PC-9 (cell line): ENCODE measurements at regions not wholly inside any gene's neighbourhood (a gene's known extent, or its start where the extent isn't known, plus 50 kb on each side); places are given as distances from the start of the nearest gene placed in this dataset.

ENCODE experiments used
- EZH2 ChIP-seq: fragments of 200-600 bp; sonication (generic); IDR thresholded peaks from 2 replicates; pipeline ENCODE4 v1.8.0; 2017; ENCODE audit warnings: antibody characterized with exemption, low read depth
- TF ChIP-seq, protein P1 (sequence below): fragments of 200-600 bp; sonication (generic); conservative IDR thresholded peaks from 2 replicates; pipeline ENCODE4 v1.6.1; 2017; ENCODE audit warnings: mixed run types, antibody characterized with exemption, mild to moderate bottlenecking, moderate library complexity

DNA sequence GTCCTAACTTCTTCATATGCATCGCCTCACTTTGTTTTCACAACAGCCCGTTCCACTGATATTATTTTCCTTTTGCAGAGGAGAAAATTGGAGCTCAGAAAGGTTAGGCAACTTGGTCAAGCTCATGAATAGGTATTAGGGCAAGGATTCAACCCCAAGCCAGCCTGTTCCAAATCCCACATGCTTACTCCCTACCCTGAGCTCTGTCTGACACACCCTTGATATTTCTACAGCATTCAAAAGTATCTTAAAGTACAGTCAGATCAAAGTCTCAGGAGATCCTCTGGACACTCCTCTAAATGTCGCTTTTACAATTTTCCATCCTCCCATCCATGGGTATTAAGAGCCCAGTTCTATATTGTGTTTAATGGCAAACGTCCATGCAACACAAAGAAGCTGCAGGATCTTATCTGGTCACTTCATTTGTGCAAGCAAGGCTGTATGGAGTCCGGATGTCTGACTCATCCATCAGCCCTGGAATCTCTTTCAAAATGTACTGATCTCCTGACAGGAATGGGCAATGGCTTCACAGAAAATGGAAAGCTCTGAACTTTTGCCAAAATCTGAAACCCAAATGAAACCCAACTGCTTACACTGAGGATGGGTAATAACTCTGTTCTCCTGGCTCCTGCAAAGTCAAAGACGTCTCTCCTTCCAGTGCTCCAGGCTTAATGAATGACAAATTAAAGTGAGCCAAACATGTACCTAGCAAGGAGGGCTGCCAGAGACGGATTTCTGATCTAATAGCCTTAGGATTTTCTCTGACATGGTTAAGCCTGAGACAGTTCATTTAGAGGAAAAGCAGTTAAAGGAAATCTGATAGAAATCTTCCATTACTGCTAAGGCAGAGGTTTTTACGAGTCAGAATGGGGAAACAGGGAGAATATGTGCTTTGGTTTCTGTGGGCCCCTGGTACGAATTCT, 230.9 kb upstream of the RORA start:
- TF ChIP-seq, protein P1, sequence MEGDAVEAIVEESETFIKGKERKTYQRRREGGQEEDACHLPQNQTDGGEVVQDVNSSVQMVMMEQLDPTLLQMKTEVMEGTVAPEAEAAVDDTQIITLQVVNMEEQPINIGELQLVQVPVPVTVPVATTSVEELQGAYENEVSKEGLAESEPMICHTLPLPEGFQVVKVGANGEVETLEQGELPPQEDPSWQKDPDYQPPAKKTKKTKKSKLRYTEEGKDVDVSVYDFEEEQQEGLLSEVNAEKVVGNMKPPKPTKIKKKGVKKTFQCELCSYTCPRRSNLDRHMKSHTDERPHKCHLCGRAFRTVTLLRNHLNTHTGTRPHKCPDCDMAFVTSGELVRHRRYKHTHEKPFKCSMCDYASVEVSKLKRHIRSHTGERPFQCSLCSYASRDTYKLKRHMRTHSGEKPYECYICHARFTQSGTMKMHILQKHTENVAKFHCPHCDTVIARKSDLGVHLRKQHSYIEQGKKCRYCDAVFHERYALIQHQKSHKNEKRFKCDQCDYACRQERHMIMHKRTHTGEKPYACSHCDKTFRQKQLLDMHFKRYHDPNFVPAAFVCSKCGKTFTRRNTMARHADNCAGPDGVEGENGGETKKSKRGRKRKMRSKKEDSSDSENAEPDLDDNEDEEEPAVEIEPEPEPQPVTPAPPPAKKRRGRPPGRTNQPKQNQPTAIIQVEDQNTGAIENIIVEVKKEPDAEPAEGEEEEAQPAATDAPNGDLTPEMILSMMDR: no peak
- no peak for TF ChIP-seq EZH2
